Neural progenitor cell (in vitro differentiated cells): ENCODE measurements at regions not wholly inside any gene's neighbourhood (a gene's known extent, or its start where the extent isn't known, plus 50 kb on each side); places are given as distances from the start of the nearest gene placed in this dataset.

Experiments
- CTCF ChIP-seq: fragments of 200-600 bp; sonication (generic); IDR thresholded peaks from 2 replicates; pipeline ENCODE4 v1.5.1; 2017; ENCODE audit warnings: antibody characterized with exemption, mild to moderate bottlenecking
- EZH2 ChIP-seq: fragments of 200-600 bp; sonication (generic); IDR thresholded peaks from 2 replicates; pipeline ENCODE4 v1.6.1; 2017; ENCODE audit warnings: antibody characterized with exemption, mild to moderate bottlenecking, moderate library complexity
- EZH2phosphoT487 ChIP-seq: fragments of 200-600 bp; sonication (generic); IDR thresholded peaks from 2 replicates; pipeline ENCODE4 v1.6.1; 2017; ENCODE audit warnings: antibody characterized with exemption

DNA sequence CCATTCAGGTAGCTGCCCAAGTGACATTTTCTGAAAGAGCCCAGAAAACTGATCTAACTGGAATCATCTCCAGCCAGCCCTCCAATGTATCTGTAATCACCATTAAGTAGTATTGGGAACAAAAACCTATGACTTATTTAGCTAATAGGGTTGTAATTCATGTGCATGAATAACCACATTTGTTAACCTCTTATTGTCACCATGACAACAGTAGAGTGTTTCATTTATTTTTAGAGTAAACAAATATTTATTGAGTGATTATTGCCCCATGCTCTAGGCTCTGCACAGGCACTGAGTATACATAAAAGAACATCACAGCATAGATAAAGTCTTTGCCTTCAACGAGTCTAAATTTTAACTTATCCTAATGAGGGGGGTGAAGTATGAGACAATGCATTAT is 265.4 kb upstream of the UBE2E3 start:
- no peak for TF ChIP-seq EZH2phosphoT487
- no peak for TF ChIP-seq CTCF
- no peak for TF ChIP-seq EZH2
